ENCODE measurements at regions not wholly inside any gene's neighbourhood (a gene's known extent, or its start where the extent isn't known, plus 50 kb on each side); places are given as distances from the start of the nearest gene placed in this dataset.

- DNase-seq = no peak
These were observed 1018.1 kb downstream of the XPNPEP1 start for GRCh38 chr10:108905171-108905570.

GRCh38 chr10:108904163-108904838 lies 1019.0 kb downstream of the XPNPEP1 start:
- peak; percentile 10 for DNase-seq

- no peak for DNase-seq
These were observed 1020.6 kb downstream of the XPNPEP1 start for GRCh38 chr10:108902619-108903285.

GRCh38 chr10:108901781-108902618 lies 1021.3 kb downstream of the XPNPEP1 start:
- no peak for DNase-seq

GRCh38 chr10:108899670-108900069 lies 1023.6 kb downstream of the XPNPEP1 start:
- no peak for DNase-seq

- no peak for DNase-seq
These were observed 1028.7 kb downstream of the XPNPEP1 start for GRCh38 chr10:108894402-108895301.

- DNase-seq = no peak
These were observed 1046.2 kb downstream of the XPNPEP1 start for GRCh38 chr10:108877095-108877561.

GRCh38 chr10:108872854-108873253 lies 1050.5 kb downstream of the XPNPEP1 start:
- DNase-seq = no peak

GRCh38 chr10:108868881-108869280 lies 1054.4 kb downstream of the XPNPEP1 start:
- no peak for DNase-seq

- no peak for DNase-seq
These were observed 1060.5 kb downstream of the XPNPEP1 start for GRCh38 chr10:108862676-108863350.

- DNase-seq = no peak
These were observed 1062.0 kb downstream of the XPNPEP1 start for GRCh38 chr10:108861181-108861754.

- DNase-seq = no peak
These were observed 1071.1 kb downstream of the XPNPEP1 start for GRCh38 chr10:108852211-108852610.

- DNase-seq = no peak
These were observed 1073.0 kb downstream of the XPNPEP1 start for GRCh38 chr10:108850138-108850854.

GRCh38 chr10:108849688-108850087 lies 1073.6 kb downstream of the XPNPEP1 start:
- DNase-seq = no peak

GRCh38 chr10:108849186-108849585 lies 1074.1 kb downstream of the XPNPEP1 start:
- DNase-seq = no peak

GRCh38 chr10:108848046-108848445 lies 1075.3 kb downstream of the XPNPEP1 start:
- no peak for DNase-seq

GRCh38 chr10:108840944-108841343 lies 1082.4 kb downstream of the XPNPEP1 start:
- no peak for DNase-seq

- DNase-seq = no peak
These were observed 1086.9 kb downstream of the XPNPEP1 start for GRCh38 chr10:108836362-108836761.

- no peak for DNase-seq
These were observed 1101.3 kb downstream of the XPNPEP1 start for GRCh38 chr10:108822026-108822425.

GRCh38 chr10:108819302-108819701 lies 1104.0 kb downstream of the XPNPEP1 start:
- DNase-seq = no peak

- no peak for DNase-seq
These were observed 1105.7 kb downstream of the XPNPEP1 start for GRCh38 chr10:108817584-108817983.
